Keratinocyte (primary cell): ENCODE measurements at regions not wholly inside any gene's neighbourhood (a gene's known extent, or its start where the extent isn't known, plus 50 kb on each side); places are given as distances from the start of the nearest gene placed in this dataset.

Experiments
- DNase-seq: peaks from one replicate; pipeline ENCODE4 v3.0.0-alpha.2; 2011; ENCODE audit warnings: low read depth, missing footprints, low spot score
- FAIRE-seq: peaks from 2 replicates; lab custom pipeline; 2011; peaks lifted over from hg19 to GRCh38; lab: Jason Lieb, UNC
- H2AFZ ChIP-seq: 2 replicates; pipeline ENCODE4 v1.6.0; 2012; ENCODE audit warnings: low read length, control low read depth, inconsistent platforms; ENCODE audit not compliant: control insufficient read depth
- H3K27ac ChIP-seq: 2 replicates; pipeline ENCODE4 v1.5.1; 2011; ENCODE audit warnings: low read length; ENCODE audit not compliant: control insufficient read depth, insufficient read depth
- H3K27me3 ChIP-seq: 3 replicates; pipeline ENCODE4 v1.6.0; 2011; ENCODE audit warnings: low read length; ENCODE audit not compliant: control insufficient read depth, insufficient read depth; ENCODE audit errors: extremely low read depth
- H3K36me3 ChIP-seq, 2 experiments: 2 replicates in 1 of 2; 3 replicates in 1 of 2; pipeline ENCODE4 v1.5.1; 2011; ENCODE audit warnings: low read length in 2 of 2, mild to moderate bottlenecking in 1 of 2; ENCODE audit not compliant: control insufficient read depth in 2 of 2, insufficient read depth in 2 of 2; ENCODE audit errors: extremely low read depth in 1 of 2
- H3K4me1 ChIP-seq: 3 replicates; pipeline ENCODE4 v1.5.1; 2011; ENCODE audit warnings: low read length; ENCODE audit not compliant: control insufficient read depth, insufficient read depth; ENCODE audit errors: extremely low read depth
- H3K4me2 ChIP-seq: 3 replicates; pipeline ENCODE4 v1.6.0; 2011; ENCODE audit warnings: low read depth, low read length; ENCODE audit not compliant: control insufficient read depth, insufficient read depth; ENCODE audit errors: extremely low read depth
- H3K4me3 ChIP-seq, 3 experiments: fragments of 200-600 bp in 1 of 3; sonication (generic) in 1 of 3; 2 replicates in 2 of 3; 3 replicates in 1 of 3; pipeline ENCODE4 v1.5.1; 2011 to 2016; ENCODE audit warnings: low read length in 3 of 3, mild to moderate bottlenecking in 3 of 3, control low read depth in 2 of 3, inconsistent platforms in 1 of 3, low read depth in 1 of 3, mixed read lengths in 1 of 3, mixed run types in 1 of 3, moderate library complexity in 1 of 3; ENCODE audit not compliant: control insufficient read depth in 2 of 3, insufficient read depth in 2 of 3; ENCODE audit errors: extremely low read depth in 1 of 3
- H3K79me2 ChIP-seq: 2 replicates; pipeline ENCODE4 v1.6.0; 2012; ENCODE audit warnings: low read length; ENCODE audit not compliant: control insufficient read depth, insufficient read depth
- H3K9ac ChIP-seq: 3 replicates; pipeline ENCODE4 v1.6.0; 2011; ENCODE audit warnings: low read length; ENCODE audit not compliant: control insufficient read depth, insufficient read depth; ENCODE audit errors: extremely low read depth
- H3K9me1 ChIP-seq: 3 replicates; pipeline ENCODE4 v1.6.0; 2011; ENCODE audit warnings: low read length; ENCODE audit not compliant: control insufficient read depth, insufficient read depth; ENCODE audit errors: extremely low read depth
- H3K9me3 ChIP-seq: 2 replicates; pipeline ENCODE4 v1.5.1; 2012; ENCODE audit warnings: low read depth, low read length; ENCODE audit not compliant: control insufficient read depth
- H4K20me1 ChIP-seq: 3 replicates; pipeline ENCODE4 v1.6.0; 2011; ENCODE audit warnings: low read length; ENCODE audit not compliant: control insufficient read depth, insufficient read depth; ENCODE audit errors: extremely low read depth
- CTCF ChIP-seq, 3 experiments: IDR thresholded peaks in 1 of 3; conservative IDR thresholded peaks in 1 of 3; optimal IDR thresholded peaks in 1 of 3; 2 replicates in 2 of 3; 3 replicates in 1 of 3; pipeline versions ENCODE3 to v1.5.1; 2011; ENCODE audit warnings: low read length in 3 of 3, mild to moderate bottlenecking in 3 of 3, moderate library complexity in 2 of 3, control low read depth in 1 of 3, inconsistent platforms in 1 of 3; ENCODE audit not compliant: insufficient read depth in 2 of 3; ENCODE audit errors: extremely low read depth in 1 of 3
- EZH2 ChIP-seq: IDR thresholded peaks from one replicate; pipeline ENCODE4 v1.6.1; 2012; ENCODE audit warnings: inconsistent platforms, mild to moderate bottlenecking, low read length, moderate library complexity
- dilution Hi-C: fragments of 300-500 bp; cut with MboI; formaldehyde crosslinking; loops from one replicate; pipeline ENCODE4 v1.7.0; 2020; ENCODE audit warnings: low sequenced_read_pairs; ENCODE audit not compliant: extremely low pct_ligation_motif_present

- no peak overlapping the region for H3K27ac ChIP-seq
- no peak for FAIRE-seq
- H3K9me1 ChIP-seq = no peaks in the 10 kb centered on the region
- no peak for TF ChIP-seq EZH2
- no peak overlapping the region for H2AFZ ChIP-seq
- no peaks in the 10 kb centered on the region for H3K4me1 ChIP-seq
- dilution Hi-C loops = no loop called here
- no peak for DNase-seq
- no peaks in the 10 kb centered on the region for H4K20me1 ChIP-seq
- H3K9ac ChIP-seq = no peak overlapping the region
- no peak overlapping the region for H3K4me2 ChIP-seq
- H3K36me3 ChIP-seq = no peaks in the 10 kb centered on the region
- no peaks in the 10 kb centered on the region for H3K9me3 ChIP-seq
- H3K79me2 ChIP-seq = no peaks in the 10 kb centered on the region
- H3K27me3 ChIP-seq = no peaks in the 10 kb centered on the region
- no peak overlapping the region for H3K4me3 ChIP-seq
Observed at GRCh38 chrX:10965174-10965798, 145.8 kb upstream of the HCCS start.

- Histone ChIP-seq H3K27ac (no peak overlapping the region), H3K4me1 (no peaks in the 10 kb centered on the region), H3K9me1 (no peaks in the 10 kb centered on the region), H4K20me1 (no peaks in the 10 kb centered on the region), H3K36me3 (no peaks in the 10 kb centered on the region), H3K4me2 (no peak overlapping the region), H3K79me2 (no peaks in the 10 kb centered on the region), H3K27me3 (no peaks in the 10 kb centered on the region), H3K9me3 (no peaks in the 10 kb centered on the region), H3K4me3 (no peak overlapping the region), H2AFZ (no peak overlapping the region), H3K9ac (no peak overlapping the region)
- TF ChIP-seq EZH2 = no peak
- TF ChIP-seq CTCF (optimal IDR thresholded peaks at IDR 0.05 in 1 of 3, IDR thresholded peaks at IDR 0.05 in 1 of 3, conservative IDR thresholded peaks at IDR 0.05 in 1 of 3; ENCODE audit: extremely low read depth in 1 of 3, insufficient read depth in 2 of 3, low read length in 3 of 3) = no peak
- FAIRE-seq = no peak
- dilution Hi-C loops = no loop called here
- DNase-seq = no peak
Observed at GRCh38 chrX:10966057-10966456, 145.1 kb upstream of the HCCS start.

- H3K9ac ChIP-seq = no peak overlapping the region
- DNase-seq = no peak
- no peaks in the 10 kb centered on the region for H3K9me1 ChIP-seq
- H3K4me3 ChIP-seq = no peak overlapping the region
- H3K27ac ChIP-seq = no peak overlapping the region
- H3K4me2 ChIP-seq = no peak overlapping the region
- H3K36me3 ChIP-seq = no peaks in the 10 kb centered on the region
- no peaks in the 10 kb centered on the region for H3K4me1 ChIP-seq
- no peaks in the 10 kb centered on the region for H3K79me2 ChIP-seq
- no peaks in the 10 kb centered on the region for H4K20me1 ChIP-seq
- H3K9me3 ChIP-seq = no peaks in the 10 kb centered on the region
- dilution Hi-C loops = no loop called here
- no peak overlapping the region for H2AFZ ChIP-seq
- H3K27me3 ChIP-seq = no peaks in the 10 kb centered on the region
- FAIRE-seq = no peak
- TF ChIP-seq CTCF (optimal IDR thresholded peaks at IDR 0.05 in 1 of 3, IDR thresholded peaks at IDR 0.05 in 1 of 3, conservative IDR thresholded peaks at IDR 0.05 in 1 of 3; ENCODE audit: extremely low read depth in 1 of 3, insufficient read depth in 2 of 3, low read length in 3 of 3) (no peak), EZH2 (no peak)
Observed at GRCh38 chrX:10971176-10971575, 140.0 kb upstream of the HCCS start.
